ENCODE measurements at regions not wholly inside any gene's neighbourhood (a gene's known extent, or its start where the extent isn't known, plus 50 kb on each side); places are given as distances from the start of the nearest gene placed in this dataset.

GRCh38 chr7:54831644-54832095 lies 72.7 kb upstream of the SEC61G start:
- 79 to 87% (median 82%) methylated on average over 7 of the region's 7 CpGs for WGBS, 3 donors
- TF ChIP-seq, protein P1, sequence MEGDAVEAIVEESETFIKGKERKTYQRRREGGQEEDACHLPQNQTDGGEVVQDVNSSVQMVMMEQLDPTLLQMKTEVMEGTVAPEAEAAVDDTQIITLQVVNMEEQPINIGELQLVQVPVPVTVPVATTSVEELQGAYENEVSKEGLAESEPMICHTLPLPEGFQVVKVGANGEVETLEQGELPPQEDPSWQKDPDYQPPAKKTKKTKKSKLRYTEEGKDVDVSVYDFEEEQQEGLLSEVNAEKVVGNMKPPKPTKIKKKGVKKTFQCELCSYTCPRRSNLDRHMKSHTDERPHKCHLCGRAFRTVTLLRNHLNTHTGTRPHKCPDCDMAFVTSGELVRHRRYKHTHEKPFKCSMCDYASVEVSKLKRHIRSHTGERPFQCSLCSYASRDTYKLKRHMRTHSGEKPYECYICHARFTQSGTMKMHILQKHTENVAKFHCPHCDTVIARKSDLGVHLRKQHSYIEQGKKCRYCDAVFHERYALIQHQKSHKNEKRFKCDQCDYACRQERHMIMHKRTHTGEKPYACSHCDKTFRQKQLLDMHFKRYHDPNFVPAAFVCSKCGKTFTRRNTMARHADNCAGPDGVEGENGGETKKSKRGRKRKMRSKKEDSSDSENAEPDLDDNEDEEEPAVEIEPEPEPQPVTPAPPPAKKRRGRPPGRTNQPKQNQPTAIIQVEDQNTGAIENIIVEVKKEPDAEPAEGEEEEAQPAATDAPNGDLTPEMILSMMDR (IDR thresholded peaks at IDR 0.05) = no peak
- no peak for TF ChIP-seq EP300 (IDR thresholded peaks at IDR 0.05)
- TF ChIP-seq POLR2A (IDR thresholded peaks at IDR 0.05) = no peak
- H3K27me3 ChIP-seq = no peaks in the 10 kb centered on the region
- DNase-seq = no peak
- intact Hi-C loops (cut with DNase I) = no loop called here
- H3K4me1 ChIP-seq (ENCODE audit: insufficient read depth) = peaks cover 4% of the 10 kb centered on the region
- H3K27ac ChIP-seq = no peak overlapping the region
- no peaks in the 10 kb centered on the region for H3K9me3 ChIP-seq
- H3K4me3 ChIP-seq = no peak overlapping the region
- no peaks in the 10 kb centered on the region for H3K36me3 ChIP-seq

- H3K4me1 ChIP-seq (ENCODE audit: insufficient read depth) = peaks cover 11% of the 10 kb centered on the region
- intact Hi-C loops (cut with DNase I) = no loop called here
- no peak for TF ChIP-seq EP300 (IDR thresholded peaks at IDR 0.05)
- TF ChIP-seq, protein P1 (IDR thresholded peaks at IDR 0.05) = no peak
- TF ChIP-seq POLR2A (IDR thresholded peaks at IDR 0.05) = no peak
- H3K9me3 ChIP-seq = no peaks in the 10 kb centered on the region
- DNase-seq = peak in 2 of 5 donors; percentile 20 to 27
- H3K4me3 ChIP-seq = no peak overlapping the region
- WGBS, 3 donors = 93 to 96% (median 94%) methylated on average over 39 of the region's 39 CpGs
- H3K36me3 ChIP-seq = no peaks in the 10 kb centered on the region
- H3K27me3 ChIP-seq = no peaks in the 10 kb centered on the region
- no peak overlapping the region for H3K27ac ChIP-seq
Observed at GRCh38 chr7:54833001-54833467, 74.0 kb upstream of the SEC61G start.

DNA sequence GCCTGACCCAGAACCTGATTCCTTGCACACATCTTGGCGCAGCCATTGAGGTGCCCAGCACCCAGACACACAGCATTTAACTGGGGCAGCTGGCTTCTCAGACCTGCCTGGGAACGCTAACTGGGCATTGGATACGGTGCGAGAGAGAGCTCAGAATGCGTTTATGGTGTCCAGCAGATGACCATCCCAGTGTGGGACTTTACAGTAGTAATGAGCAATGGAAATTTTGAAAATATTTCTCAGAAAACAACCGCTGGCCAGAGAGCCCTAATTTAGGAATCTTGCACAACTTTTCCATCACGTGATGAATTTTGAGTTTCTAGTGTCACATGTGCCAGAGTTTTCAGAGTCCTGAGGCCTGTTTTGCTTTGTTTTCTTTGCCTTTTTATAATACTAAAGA lies 78.2 kb upstream of the SEC61G start:
- Histone ChIP-seq H3K4me1 (ENCODE audit: insufficient read depth) (peaks cover 22% of the 10 kb centered on the region), H3K9me3 (no peaks in the 10 kb centered on the region), H3K27me3 (no peaks in the 10 kb centered on the region), H3K4me3 (no peak overlapping the region), H3K36me3 (no peaks in the 10 kb centered on the region), H3K27ac (peak overlapping the region; percentile 53 to 88)
- WGBS, 3 donors = 24 to 36% (median 25%) methylated on average over 7 of the region's 7 CpGs
- DNase-seq = peak; percentile 33 to 59 (median 51)
- TF ChIP-seq EP300 (IDR thresholded peaks at IDR 0.05) (no peak), POLR2A (IDR thresholded peaks at IDR 0.05) (peak; percentile 15)
- intact Hi-C loops (cut with DNase I) = no loop called here

DNA sequence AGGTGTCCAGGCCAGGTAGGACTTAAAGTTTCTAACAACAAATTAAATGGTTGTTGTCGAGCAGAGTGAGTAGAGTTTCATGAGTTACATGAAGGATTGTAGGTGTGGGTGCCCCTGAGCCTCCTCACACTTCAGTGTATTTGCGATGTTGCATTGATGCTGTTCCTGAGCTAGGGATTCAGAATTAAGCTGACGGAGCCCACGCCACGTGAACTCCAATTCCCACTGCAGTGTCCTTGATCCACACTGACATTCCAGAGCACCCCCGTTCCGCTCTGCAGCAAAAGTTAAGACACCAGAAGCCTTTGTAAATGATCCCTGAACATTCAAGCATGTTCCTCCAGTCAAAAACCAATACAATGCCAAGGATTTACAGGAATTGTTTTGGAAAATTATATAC lies 78.8 kb upstream of the SEC61G start:
- Histone ChIP-seq H3K4me3 (no peak overlapping the region), H3K27me3 (no peaks in the 10 kb centered on the region), H3K9me3 (no peaks in the 10 kb centered on the region), H3K4me1 (ENCODE audit: insufficient read depth) (peaks cover 24% of the 10 kb centered on the region), H3K27ac (peak overlapping the region; percentile 39 to 88), H3K36me3 (no peaks in the 10 kb centered on the region)
- 36 to 51% (median 40%) methylated on average over 7 of the region's 7 CpGs for WGBS, 3 donors
- peak in 4 of 5 donors; percentile 29 to 37 (median 31) for DNase-seq
- TF ChIP-seq, protein P1 (IDR thresholded peaks at IDR 0.05) = no peak
- TF ChIP-seq POLR2A (IDR thresholded peaks at IDR 0.05) (no peak), EP300 (IDR thresholded peaks at IDR 0.05) (no peak)
- intact Hi-C loops (cut with DNase I) = no loop called here

GRCh38 chr7:54838175-54838910 lies 79.3 kb upstream of the SEC61G start:
- peaks cover 24% of the 10 kb centered on the region for H3K4me1 ChIP-seq (ENCODE audit: insufficient read depth)
- H3K4me3 ChIP-seq = no peak overlapping the region
- peak overlapping the region in 1 of 2 donors; percentile 88 for H3K27ac ChIP-seq
- no peaks in the 10 kb centered on the region for H3K36me3 ChIP-seq
- WGBS, 3 donors = 68 to 91% (median 88%) methylated on average over 6 of the region's 6 CpGs
- H3K27me3 ChIP-seq = no peaks in the 10 kb centered on the region
- DNase-seq = no peak
- TF ChIP-seq, protein P1 (IDR thresholded peaks at IDR 0.05) = no peak
- TF ChIP-seq EP300 (IDR thresholded peaks at IDR 0.05) (no peak), POLR2A (IDR thresholded peaks at IDR 0.05) (no peak)
- no peaks in the 10 kb centered on the region for H3K9me3 ChIP-seq
- intact Hi-C loops (cut with DNase I) = no loop called here
